ENCODE measurements at regions not wholly inside any gene's neighbourhood (a gene's known extent, or its start where the extent isn't known, plus 50 kb on each side); places are given as distances from the start of the nearest gene placed in this dataset.

- TF ChIP-seq POLR2AphosphoS5 (IDR thresholded peaks at IDR 0.05; ENCODE audit: low read depth, low read length) (no peak), POLR2A (IDR thresholded peaks at IDR 0.05; ENCODE audit: low read depth, low read length) (no peak), TAF1 (IDR thresholded peaks at IDR 0.05; ENCODE audit: low read depth, low read length) (no peak), PAX5 (IDR thresholded peaks at IDR 0.05; ENCODE audit: insufficient read depth, low read length, severe bottlenecking) (no peak), POU2F2 (IDR thresholded peaks at IDR 0.05; ENCODE audit: low read depth, low read length) (no peak), SPI1 (IDR thresholded peaks at IDR 0.05; ENCODE audit: low read depth, low read length) (no peak)
Measured at GRCh38 chr4:149291463-149291862, 524.2 kb downstream of the IQCM start.
